AG04450 (cell line): ENCODE measurements at regions not wholly inside any gene's neighbourhood (a gene's known extent, or its start where the extent isn't known, plus 50 kb on each side); places are given as distances from the start of the nearest gene placed in this dataset.

Experiments used
- CTCF ChIA-PET: fragments of 300-600, 350-600 bp; formaldehyde crosslinking; extraction: SDS; loops from one replicate; lab custom pipeline; 2022; ENCODE audit warnings: antibody characterized with exemption, inconsistent platforms; lab: Charles Lee
- POLR2A ChIA-PET: fragments of 350-600 bp; formaldehyde crosslinking; extraction: SDS; loops from one replicate; lab custom pipeline; 2021; ENCODE audit warnings: antibody characterized with exemption, inconsistent platforms; lab: Yijun Ruan, JAX
- DNase-seq: peaks from one replicate; pipeline ENCODE4 v3.0.0-alpha.2; 2011; ENCODE audit warnings: low read depth, low spot score
- H3K27ac ChIP-seq: one replicate; pipeline ENCODE4 v1.5.1; 2012; ENCODE audit warnings: low read depth, low read length, control low read depth
- H3K27me3 ChIP-seq: one replicate; pipeline ENCODE4 v1.6.0; 2012; ENCODE audit warnings: low read length; ENCODE audit not compliant: control insufficient read depth, insufficient read depth
- H3K4me3 ChIP-seq: 2 replicates; pipeline ENCODE4 v1.5.1; 2011; ENCODE audit warnings: mild to moderate bottlenecking, low read depth, low read length, control low read depth
- H3K9me3 ChIP-seq: 2 replicates; pipeline ENCODE4 v1.5.1; 2012; ENCODE audit warnings: low read length; ENCODE audit not compliant: control insufficient read depth, insufficient read depth
- TF ChIP-seq, protein P1 (sequence below): IDR thresholded peaks from 2 replicates; pipeline ENCODE4 v1.5.1; 2011; ENCODE audit warnings: low read depth, low read length, control low read depth, inconsistent platforms

DNA sequence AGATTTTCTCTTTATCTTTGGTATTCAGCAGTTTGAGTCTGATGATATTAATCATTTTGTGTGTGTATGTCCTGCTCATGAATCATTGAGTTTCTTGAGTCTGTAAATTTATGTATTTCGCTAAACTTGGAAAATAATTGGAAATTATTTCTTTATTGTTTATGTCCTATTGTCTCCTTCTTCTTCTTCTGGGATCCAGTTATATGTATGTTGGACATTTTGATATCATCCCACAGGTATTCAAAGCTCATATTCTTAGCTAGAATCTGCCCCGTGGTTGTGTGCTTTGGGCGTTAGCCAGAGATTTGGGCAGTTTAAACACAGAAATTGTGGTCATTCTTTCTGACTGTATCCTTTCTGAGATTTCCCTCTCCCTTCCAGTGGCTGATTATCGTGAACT lies 243.0 kb upstream of the SPRED2 start:
- no peak overlapping the region for H3K27ac ChIP-seq
- peaks cover 21% of the 10 kb centered on the region for H3K27me3 ChIP-seq
- DNase-seq = no peak
- POLR2A ChIA-PET = no interaction called here
- H3K9me3 ChIP-seq = no peaks in the 10 kb centered on the region
- no peak overlapping the region for H3K4me3 ChIP-seq
- CTCF ChIA-PET = no interaction called here
- TF ChIP-seq, protein P1, sequence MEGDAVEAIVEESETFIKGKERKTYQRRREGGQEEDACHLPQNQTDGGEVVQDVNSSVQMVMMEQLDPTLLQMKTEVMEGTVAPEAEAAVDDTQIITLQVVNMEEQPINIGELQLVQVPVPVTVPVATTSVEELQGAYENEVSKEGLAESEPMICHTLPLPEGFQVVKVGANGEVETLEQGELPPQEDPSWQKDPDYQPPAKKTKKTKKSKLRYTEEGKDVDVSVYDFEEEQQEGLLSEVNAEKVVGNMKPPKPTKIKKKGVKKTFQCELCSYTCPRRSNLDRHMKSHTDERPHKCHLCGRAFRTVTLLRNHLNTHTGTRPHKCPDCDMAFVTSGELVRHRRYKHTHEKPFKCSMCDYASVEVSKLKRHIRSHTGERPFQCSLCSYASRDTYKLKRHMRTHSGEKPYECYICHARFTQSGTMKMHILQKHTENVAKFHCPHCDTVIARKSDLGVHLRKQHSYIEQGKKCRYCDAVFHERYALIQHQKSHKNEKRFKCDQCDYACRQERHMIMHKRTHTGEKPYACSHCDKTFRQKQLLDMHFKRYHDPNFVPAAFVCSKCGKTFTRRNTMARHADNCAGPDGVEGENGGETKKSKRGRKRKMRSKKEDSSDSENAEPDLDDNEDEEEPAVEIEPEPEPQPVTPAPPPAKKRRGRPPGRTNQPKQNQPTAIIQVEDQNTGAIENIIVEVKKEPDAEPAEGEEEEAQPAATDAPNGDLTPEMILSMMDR = no peak

DNA sequence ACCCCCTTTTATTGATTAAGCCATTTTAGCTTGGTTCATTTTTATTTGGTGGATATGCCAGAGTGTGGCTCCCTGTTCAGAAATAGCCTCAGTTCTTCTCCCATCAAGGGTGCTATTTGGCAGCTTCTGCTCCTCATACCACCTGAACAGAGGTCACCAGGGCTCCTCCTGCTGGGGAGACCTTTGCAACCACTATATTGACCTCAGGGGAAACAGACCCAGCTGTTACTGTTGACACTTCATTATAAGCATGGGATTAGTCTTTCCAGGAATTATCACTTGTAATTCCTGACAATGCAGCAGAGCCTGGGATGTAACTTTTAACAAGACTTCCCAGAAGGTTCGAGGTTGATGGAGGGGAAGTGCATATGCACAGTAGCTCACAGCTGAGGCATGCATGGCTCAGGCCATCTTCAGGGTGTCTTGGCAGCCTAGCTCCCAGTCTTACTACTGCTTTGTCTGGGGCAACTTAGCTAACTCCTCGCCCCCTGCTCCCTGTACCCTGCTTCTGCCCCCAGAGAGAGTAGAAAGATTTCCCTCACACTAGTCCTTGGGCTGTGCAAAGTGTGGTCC lies 239.4 kb upstream of the SPRED2 start:
- CTCF ChIA-PET = no interaction called here
- peaks cover 15% of the 10 kb centered on the region for H3K27me3 ChIP-seq
- POLR2A ChIA-PET = no interaction called here
- H3K27ac ChIP-seq = no peak overlapping the region
- no peak for DNase-seq
- TF ChIP-seq, protein P1 = no peak
- no peak overlapping the region for H3K4me3 ChIP-seq
- H3K9me3 ChIP-seq = peaks cover 14% of the 10 kb centered on the region

DNA sequence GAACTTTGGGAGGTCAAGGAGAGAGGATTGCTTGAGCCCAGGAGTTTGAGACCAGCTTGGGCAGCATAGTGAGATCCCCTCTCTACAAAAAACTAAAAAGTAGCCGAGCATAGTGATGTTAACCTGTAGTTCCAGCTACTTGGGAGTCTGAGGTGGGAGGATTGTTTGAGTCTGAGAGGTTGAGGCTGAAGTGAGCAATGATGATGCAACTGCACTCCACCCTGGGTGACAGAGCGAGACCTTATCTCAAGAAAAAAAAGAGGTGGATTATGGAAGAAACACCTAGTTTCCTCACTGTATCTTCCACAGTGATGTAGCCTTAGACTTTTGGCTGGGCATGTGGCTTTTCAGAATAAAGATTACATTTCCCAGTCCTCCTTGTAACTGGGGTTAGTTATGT lies 237.2 kb upstream of the SPRED2 start:
- H3K27me3 ChIP-seq = peaks cover 14% of the 10 kb centered on the region
- H3K9me3 ChIP-seq = peaks cover 14% of the 10 kb centered on the region
- no peak for DNase-seq
- ChIA-PET CTCF (no interaction called here), POLR2A (no interaction called here)
- TF ChIP-seq, protein P1 = no peak
- H3K4me3 ChIP-seq = no peak overlapping the region
- H3K27ac ChIP-seq = no peak overlapping the region

DNA sequence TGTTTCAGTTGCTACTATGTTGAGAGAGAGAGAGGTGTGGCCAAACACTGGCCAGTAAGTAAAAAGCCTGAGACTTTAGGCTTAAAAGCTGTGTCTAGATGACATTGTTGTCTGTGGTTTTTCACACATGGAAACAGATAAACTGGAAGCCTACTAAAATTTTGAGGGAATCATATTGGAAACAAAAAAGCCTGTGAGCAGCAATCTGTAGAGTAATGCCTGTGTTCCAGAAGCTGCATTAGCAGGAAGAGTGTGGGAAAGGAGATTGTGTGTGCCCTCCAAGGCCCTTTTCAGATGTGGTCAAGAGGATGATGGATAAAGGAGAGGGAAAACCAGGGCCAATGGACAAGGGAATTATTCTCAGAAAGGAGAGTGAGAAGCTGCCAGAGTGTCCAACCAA lies 236.3 kb upstream of the SPRED2 start:
- Histone ChIP-seq H3K4me3 (no peak overlapping the region), H3K27me3 (peaks cover 10% of the 10 kb centered on the region), H3K9me3 (peaks cover 14% of the 10 kb centered on the region), H3K27ac (no peak overlapping the region)
- DNase-seq = no peak
- ChIA-PET POLR2A (no interaction called here), CTCF (no interaction called here)
- TF ChIP-seq, protein P1 = no peak

DNA sequence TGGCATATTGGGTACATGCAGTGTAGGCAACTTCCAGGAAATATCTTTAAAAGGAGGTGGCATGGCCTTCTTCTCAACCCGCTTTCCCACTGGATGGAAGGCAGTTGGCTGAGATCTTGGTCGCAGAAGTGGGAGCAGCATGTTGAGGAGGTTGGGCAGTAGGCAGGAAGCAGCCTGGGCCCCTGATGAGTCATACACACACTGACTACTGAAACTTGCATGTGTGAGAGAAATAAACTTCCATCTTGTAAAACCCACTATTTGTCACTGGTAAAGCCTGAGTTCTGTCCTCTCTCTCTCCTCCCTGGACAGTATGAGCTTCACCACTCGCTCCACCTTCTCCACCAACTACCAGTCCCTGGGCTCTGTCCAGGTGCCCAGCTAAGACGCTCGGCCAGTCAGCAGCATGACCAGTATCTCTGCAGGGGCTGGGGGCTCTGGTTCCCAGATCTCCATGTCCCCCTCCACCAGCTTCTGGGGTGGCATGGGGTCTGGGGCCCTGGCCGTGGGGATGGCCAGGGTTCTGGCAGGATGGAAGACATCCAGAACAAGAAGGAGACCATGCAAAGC lies 233.8 kb upstream of the SPRED2 start:
- Histone ChIP-seq H3K4me3 (no peak overlapping the region), H3K9me3 (peaks cover 14% of the 10 kb centered on the region), H3K27ac (no peak overlapping the region), H3K27me3 (peaks cover 5% of the 10 kb centered on the region)
- CTCF ChIA-PET = no interaction called here
- TF ChIP-seq, protein P1 = no peak
- peak; percentile 27 for DNase-seq
- POLR2A ChIA-PET = no interaction called here
